A673 (cell line): ENCODE measurements at regions not wholly inside any gene's neighbourhood (a gene's known extent, or its start where the extent isn't known, plus 50 kb on each side); places are given as distances from the start of the nearest gene placed in this dataset.

ENCODE experiments used
- BruUV-seq: library from RNA; stranded (reverse); fragments of 400-500 nt; replicated peaks from 2 replicates; lab custom pipeline; 2021; lab: Mats Ljungman, UMichigan
- CTCF ChIA-PET: fragments of 300-600 bp; sonication (Branson Sonifier 250); formaldehyde crosslinking; loops from one replicate; lab custom pipeline; 2022; ENCODE audit warnings: antibody characterized with exemption; lab: Charles Lee
- POLR2A ChIA-PET: fragments of 300-600 bp; sonication (Branson Sonifier 250); formaldehyde crosslinking; loops from one replicate; lab custom pipeline; 2022; ENCODE audit warnings: antibody characterized with exemption; ENCODE audit not compliant: low non-redundant PET; lab: Charles Lee
- DNase-seq: peaks from one replicate; pipeline ENCODE4 v3.0.0-alpha.2; 2015; ENCODE audit warnings: low spot score
- H3K27ac ChIP-seq: fragments of 200-600 bp; sonication (generic); 2 replicates; pipeline ENCODE4 v1.5.1; 2016; ENCODE audit warnings: mixed run types, low read depth, mild to moderate bottlenecking, mixed read lengths, antibody characterized with exemption, low read length; ENCODE audit not compliant: poor library complexity, severe bottlenecking
- H3K27me3 ChIP-seq: fragments of 200-600 bp; sonication (generic); replicated peaks from 2 replicates; pipeline ENCODE4 v1.6.1; 2017; ENCODE audit warnings: mixed run types, low read depth, mild to moderate bottlenecking, mixed read lengths, antibody characterized with exemption, low read length; ENCODE audit not compliant: insufficient read depth, poor library complexity
- H3K36me3 ChIP-seq: fragments of 200-600 bp; sonication (generic); 2 replicates; pipeline ENCODE4 v1.6.1; 2016; ENCODE audit warnings: mixed run types, mild to moderate bottlenecking, mixed read lengths, antibody characterized with exemption, low read length; ENCODE audit not compliant: insufficient read depth, poor library complexity, severe bottlenecking
- H3K4me1 ChIP-seq: fragments of 200-600 bp; sonication (generic); 2 replicates; pipeline ENCODE4 v1.6.1; 2017; ENCODE audit warnings: mixed run types, mild to moderate bottlenecking, mixed read lengths, antibody characterized with exemption, low read length; ENCODE audit not compliant: insufficient read depth, poor library complexity, severe bottlenecking
- H3K4me3 ChIP-seq: fragments of 200-600 bp; sonication (generic); 2 replicates; pipeline ENCODE4 v1.5.1; 2016; ENCODE audit warnings: low read depth, mixed run types, mild to moderate bottlenecking, mixed read lengths, low read length; ENCODE audit not compliant: poor library complexity, severe bottlenecking
- H3K9me3 ChIP-seq: fragments of 200-600 bp; sonication (generic); 2 replicates; pipeline ENCODE4 v1.6.1; 2016; ENCODE audit warnings: mixed run types, low read depth, mild to moderate bottlenecking, mixed read lengths, antibody characterized with exemption, low read length; ENCODE audit not compliant: poor library complexity, severe bottlenecking
- CTCF ChIP-seq: fragments of 300-800, 200-600 bp; sonication (generic); conservative IDR thresholded peaks from 2 replicates; pipeline ENCODE4 v1.5.1; 2017; ENCODE audit warnings: low read depth, mild to moderate bottlenecking, antibody characterized with exemption, low read length, moderate library complexity, mixed read lengths
- EZH2 ChIP-seq: fragments of 200-600 bp; sonication (generic); IDR thresholded peaks from 2 replicates; pipeline ENCODE4 v1.6.1; 2017; ENCODE audit warnings: borderline replicate concordance, low read depth, mild to moderate bottlenecking, mixed read lengths, antibody characterized with exemption, low read length; ENCODE audit not compliant: poor library complexity, severe bottlenecking
- intact Hi-C: fragments of 100-400 bp; cut with micrococcal nuclease; formaldehyde crosslinking; loops from one replicate; pipeline ENCODE4 v1.10.0; 2022; ENCODE audit not compliant: unreplicated experiment

DNA sequence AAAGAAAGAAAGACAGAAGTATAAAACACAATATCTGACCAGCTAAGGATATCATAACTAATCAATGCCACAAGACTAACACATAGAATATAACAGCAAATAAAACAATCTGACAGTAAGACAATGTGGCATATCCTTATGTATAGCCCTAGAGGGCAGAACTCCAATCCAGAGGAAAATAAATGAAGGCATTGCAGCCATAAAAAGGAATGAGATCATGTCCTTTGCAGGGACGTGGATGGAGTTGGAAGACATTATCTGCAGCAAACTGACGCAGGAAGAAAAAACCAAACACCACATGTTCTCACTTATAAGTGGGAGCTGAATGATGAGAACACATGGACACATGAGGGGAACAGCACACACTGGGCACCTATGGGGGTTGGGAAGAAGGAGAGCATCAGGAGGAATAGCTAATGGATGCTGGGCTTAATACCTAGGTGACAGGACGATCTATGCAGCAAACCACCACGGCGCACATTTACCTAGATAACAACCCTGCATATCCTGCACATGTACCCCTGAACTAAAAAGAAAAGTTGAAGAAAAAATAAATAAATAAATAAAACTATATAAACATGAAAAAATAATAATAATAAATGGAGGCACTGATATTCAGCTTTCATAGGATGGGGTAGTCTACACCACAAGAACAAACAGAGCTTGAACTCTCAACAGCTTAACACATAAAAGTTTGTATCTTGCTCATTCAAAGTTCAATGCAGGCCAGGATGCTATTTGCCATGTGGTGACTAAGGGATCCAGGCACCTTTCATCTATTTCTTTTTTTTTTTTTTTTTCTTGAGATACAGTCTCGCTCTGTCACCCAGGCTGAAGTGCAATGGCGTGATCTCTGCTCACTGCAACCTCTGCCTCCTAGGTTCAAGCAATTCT is 66.1 kb upstream of the KAT6B start:
- ChIA-PET CTCF (no interaction called here), POLR2A (no interaction called here)
- Histone ChIP-seq H3K4me1 (no peaks in the 10 kb centered on the region), H3K27me3 (no peaks in the 10 kb centered on the region), H3K9me3 (no peaks in the 10 kb centered on the region), H3K36me3 (no peaks in the 10 kb centered on the region), H3K27ac (no peak overlapping the region), H3K4me3 (no peak overlapping the region)
- no peak for TF ChIP-seq EZH2
- no TSS peak for BruUV-seq
- intact Hi-C loops: no loop called here
- DNase-seq: no peak

DNA sequence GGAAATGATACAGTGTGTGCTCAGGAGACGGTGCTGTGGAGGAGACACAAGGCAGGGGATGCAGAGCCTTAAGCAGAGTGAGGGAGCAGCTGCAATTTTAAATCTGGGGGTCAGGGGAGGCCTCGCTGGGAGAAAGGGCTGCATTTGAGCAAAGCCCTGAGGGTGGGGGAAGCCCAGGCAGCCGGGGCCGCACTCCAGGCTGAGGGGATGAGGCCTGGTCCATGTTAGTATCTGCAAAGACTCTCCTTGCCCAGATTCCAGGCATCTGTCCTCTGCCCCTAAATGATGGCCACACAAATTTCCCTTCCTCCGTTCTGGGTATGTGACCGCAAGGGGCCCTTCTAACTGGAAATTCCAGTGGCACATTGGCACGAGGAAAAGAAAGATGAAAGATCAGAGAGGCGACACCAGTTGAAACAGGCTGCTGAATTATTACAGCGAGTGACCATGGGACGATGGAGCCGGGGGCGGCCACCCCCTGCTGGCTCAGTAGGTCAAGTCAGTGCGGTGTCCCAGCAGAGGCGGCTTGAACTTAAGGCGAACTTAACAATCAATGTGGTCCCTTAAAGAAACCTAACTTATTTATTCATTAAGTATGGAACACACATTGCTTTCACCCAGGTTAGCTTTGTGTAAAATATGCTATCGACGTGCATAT is 62.3 kb upstream of the KAT6B start:
- ChIA-PET POLR2A (no interaction called here), CTCF (no interaction called here)
- H3K4me3 ChIP-seq: no peak overlapping the region
- no peaks in the 10 kb centered on the region for H3K9me3 ChIP-seq
- BruUV-seq: no TSS peak
- no peak overlapping the region for H3K27ac ChIP-seq
- intact Hi-C loops: no loop called here
- no peaks in the 10 kb centered on the region for H3K27me3 ChIP-seq
- no peak for DNase-seq
- no peaks in the 10 kb centered on the region for H3K36me3 ChIP-seq
- no peaks in the 10 kb centered on the region for H3K4me1 ChIP-seq
- TF ChIP-seq EZH2 (no peak), CTCF (no peak)

- no TSS peak for BruUV-seq
- Histone ChIP-seq H3K4me1 (no peaks in the 10 kb centered on the region), H3K27ac (no peak overlapping the region), H3K27me3 (no peaks in the 10 kb centered on the region), H3K36me3 (no peaks in the 10 kb centered on the region), H3K9me3 (no peaks in the 10 kb centered on the region), H3K4me3 (no peak overlapping the region)
- DNase-seq: no peak
- intact Hi-C loops: no loop called here
- CTCF ChIA-PET: no interaction called here
- no peak for TF ChIP-seq CTCF
- no peak for TF ChIP-seq EZH2
- POLR2A ChIA-PET: no interaction called here
Observed at GRCh38 chr10:74765465-74765975, 60.9 kb upstream of the KAT6B start.
